A549 (cell line): ENCODE measurements at regions not wholly inside any gene's neighbourhood (a gene's known extent, or its start where the extent isn't known, plus 50 kb on each side); places are given as distances from the start of the nearest gene placed in this dataset.
A peak's percentile ranks its signal among the peaks of the same experiment; 100 is the strongest.

Experiments
- ATAC-seq, 2 experiments: fragments of 200-7000 bp in 1 of 2; fragments of >200 bp in 1 of 2; cut with Nextera tagmentation in 1 of 2; cut with Tn5 transposase in 1 of 2; 3 replicates each; pipeline versions ENCODE4 v1.8.0 to v1.9.1; 2018 to 2020; ENCODE audit warnings: mild to moderate bottlenecking in 1 of 2, moderate library complexity in 1 of 2
- CTCF ChIA-PET: fragments of 300-600 bp; sonication (Branson Sonifier 250); formaldehyde crosslinking; extraction: SDS; loops from one replicate; lab custom pipeline; 2021; ENCODE audit warnings: antibody characterized with exemption, inconsistent platforms; lab: Yijun Ruan, JAX
- POLR2A ChIA-PET: fragments of 350-600 bp; formaldehyde crosslinking; extraction: SDS; loops from one replicate; lab custom pipeline; 2021; ENCODE audit warnings: antibody characterized with exemption, inconsistent platforms; lab: Yijun Ruan, JAX
- DNase-seq, 2 experiments: peaks; one replicate each; pipeline versions ENCODE4 v3.0.0 to v3.0.0-alpha.2; 2011 to 2016; ENCODE audit warnings: low read depth in 1 of 2, low spot score in 1 of 2
- FAIRE-seq: peaks from 2 replicates; lab custom pipeline; 2011; peaks lifted over from hg19 to GRCh38; lab: Jason Lieb, UNC
- H3K27ac ChIP-seq, 2 experiments: fragments of >200 bp; sonication (Bioruptor Twin); formaldehyde crosslinking; 3 replicates each; pipeline ENCODE4 v1.5.1; 2016 to 2017
- H3K4me1 ChIP-seq: fragments of >200 bp; sonication (Bioruptor Twin); formaldehyde crosslinking; 3 replicates; pipeline ENCODE4 v1.6.1; 2016
- H3K4me2 ChIP-seq: fragments of >200 bp; sonication (Bioruptor Twin); formaldehyde crosslinking; 3 replicates; pipeline ENCODE4 v1.6.1; 2016
- H3K4me3 ChIP-seq: fragments of >200 bp; sonication (Bioruptor Twin); formaldehyde crosslinking; 3 replicates; pipeline ENCODE4 v1.5.1; 2016
- H3K9me3 ChIP-seq: fragments of >200 bp; sonication (Bioruptor Twin); formaldehyde crosslinking; 3 replicates; pipeline ENCODE4 v1.6.1; 2016
- ATOH8 ChIP-seq: fragments of 250-450 bp; sonication (Bioruptor Pico); IDR thresholded peaks from 2 replicates; pipeline ENCODE4 v1.5.0; 2020; ENCODE audit warnings: low read depth, mild to moderate bottlenecking, moderate library complexity
- BHLHE40 ChIP-seq: IDR thresholded peaks from 2 replicates; pipeline ENCODE4 v1.6.1; 2012; ENCODE audit warnings: low read depth, low read length, inconsistent platforms
- CBX8 ChIP-seq: fragments of 200-600 bp; sonication (generic); IDR thresholded peaks from 2 replicates; pipeline ENCODE4 v1.6.1; 2016
- CEBPB ChIP-seq, 2 experiments: fragments of >200 bp in 1 of 2; sonication (Bioruptor Twin) in 1 of 2; formaldehyde crosslinking in 1 of 2; IDR thresholded peaks; 2 replicates each; pipeline ENCODE4 v1.6.1; 2012 to 2016
- CHD4 ChIP-seq: fragments of 200-600 bp; sonication (generic); IDR thresholded peaks from 2 replicates; pipeline ENCODE4 v1.6.1; 2016; ENCODE audit warnings: antibody characterized with exemption, mild to moderate bottlenecking, borderline replicate concordance
- E2F6 ChIP-seq: IDR thresholded peaks from 2 replicates; pipeline ENCODE4 v1.6.1; 2012; ENCODE audit warnings: low read depth, borderline replicate concordance
- EP300 ChIP-seq, 2 experiments: fragments of >200 bp; sonication (Bioruptor Twin); formaldehyde crosslinking; IDR thresholded peaks; 2 replicates in 1 of 2; 3 replicates in 1 of 2; pipeline ENCODE4 v1.6.1; 2016 to 2017
- FOSL2 ChIP-seq, 2 experiments: fragments of 450-650 bp in 1 of 2; fragments of >200 bp in 1 of 2; sonication (Bioruptor Twin) in 1 of 2; formaldehyde crosslinking; IDR thresholded peaks; 2 replicates each; pipeline versions ENCODE4 v1.5.0 to v1.6.1; 2016 to 2020; ENCODE audit warnings: mild to moderate bottlenecking in 1 of 2, moderate library complexity in 1 of 2
- FOXS1 ChIP-seq: fragments of 250-450 bp; sonication (Bioruptor Pico); IDR thresholded peaks from 2 replicates; pipeline ENCODE4 v1.5.0; 2020; ENCODE audit warnings: mild to moderate bottlenecking, moderate library complexity
- HDAC2 ChIP-seq: fragments of 200-600 bp; sonication (generic); IDR thresholded peaks from 2 replicates; pipeline ENCODE4 v1.6.1; 2016
- HES2 ChIP-seq: fragments of >200 bp; sonication (Bioruptor Twin); formaldehyde crosslinking; IDR thresholded peaks from 2 replicates; pipeline ENCODE4 v1.6.1; 2016
- HOXB13 ChIP-seq: fragments of 250-450 bp; sonication (Bioruptor Pico); IDR thresholded peaks from 2 replicates; pipeline ENCODE4 v1.5.0; 2020; ENCODE audit warnings: low read depth, mild to moderate bottlenecking, moderate library complexity
- HOXB5 ChIP-seq: fragments of 250-450 bp; sonication (Bioruptor Pico); IDR thresholded peaks from 2 replicates; pipeline ENCODE4 v1.5.0; 2020; ENCODE audit warnings: mild to moderate bottlenecking, moderate library complexity
- KDM1A ChIP-seq: fragments of 200-600 bp; sonication (generic); IDR thresholded peaks from 2 replicates; pipeline ENCODE4 v1.6.1; 2016; ENCODE audit warnings: low read depth, mild to moderate bottlenecking
- KDM5A ChIP-seq: fragments of 200-600 bp; sonication (generic); IDR thresholded peaks from 2 replicates; pipeline ENCODE4 v1.6.1; 2016; ENCODE audit warnings: antibody characterized with exemption, mild to moderate bottlenecking
- MAX ChIP-seq: IDR thresholded peaks from 2 replicates; pipeline ENCODE4 v1.6.1; 2012
- MYC ChIP-seq: IDR thresholded peaks from 2 replicates; pipeline ENCODE4 v1.6.1; 2012; ENCODE audit warnings: mild to moderate bottlenecking, inconsistent platforms, low read length, improper control_type of control experiment, borderline replicate concordance
- NFE2L2 ChIP-seq: fragments of 150-350 bp; conservative IDR thresholded peaks from 2 replicates; pipeline ENCODE4 v1.6.1; 2014; ENCODE audit warnings: low read length
- NPAS2 ChIP-seq: fragments of 250-450 bp; sonication (Bioruptor Pico); IDR thresholded peaks from 2 replicates; pipeline ENCODE4 v1.8.0; 2022; ENCODE audit warnings: mild to moderate bottlenecking, moderate library complexity, borderline replicate concordance
- NR3C1 ChIP-seq: fragments of >200 bp; sonication (Bioruptor Twin); formaldehyde crosslinking; IDR thresholded peaks from 3 replicates; pipeline ENCODE4 v1.6.1; 2017
- POLR2A ChIP-seq: IDR thresholded peaks from 2 replicates; pipeline ENCODE4 v1.6.1; 2012; ENCODE audit warnings: mild to moderate bottlenecking, low read length
- POLR2AphosphoS2 ChIP-seq: conservative IDR thresholded peaks from 2 replicates; pipeline ENCODE4 v1.6.1; 2012; ENCODE audit warnings: low read length, improper control_type of control experiment, inconsistent platforms
- RAD21 ChIP-seq, 2 experiments: fragments of >200 bp in 1 of 2; sonication (Bioruptor Twin) in 1 of 2; formaldehyde crosslinking in 1 of 2; IDR thresholded peaks in 1 of 2; conservative IDR thresholded peaks in 1 of 2; 2 replicates in 1 of 2; 3 replicates in 1 of 2; pipeline ENCODE4 v1.6.1; 2012 to 2018; ENCODE audit warnings: inconsistent platforms in 1 of 2
- RARB ChIP-seq: fragments of 250-450 bp; sonication (Bioruptor Pico); IDR thresholded peaks from 2 replicates; pipeline ENCODE4 v1.8.0; 2021; ENCODE audit warnings: mild to moderate bottlenecking, moderate library complexity
- REST ChIP-seq: fragments of 200-600 bp; sonication (generic); IDR thresholded peaks from 2 replicates; pipeline ENCODE4 v1.6.1; 2016; ENCODE audit warnings: antibody characterized with exemption, mild to moderate bottlenecking, moderate library complexity
- SREBF2 ChIP-seq: fragments of 450-650 bp; IDR thresholded peaks from 2 replicates; pipeline ENCODE4 v1.6.1; 2014; ENCODE audit warnings: mild to moderate bottlenecking, moderate library complexity
- USF2 ChIP-seq: fragments of 450-650 bp; IDR thresholded peaks from 2 replicates; pipeline ENCODE4 v1.6.1; 2014; ENCODE audit warnings: antibody characterized with exemption
- ZC3H11A ChIP-seq: fragments of 450-650 bp; IDR thresholded peaks from 2 replicates; pipeline ENCODE4 v1.6.1; 2014; ENCODE audit warnings: antibody characterized with exemption, mild to moderate bottlenecking
- WGBS: methylation state at CpG from one replicate; pipeline ENCODE4 v1.1.6; 2017; ENCODE audit errors: missing lambda C conversion rate; 5-methylcytosine and 5-hydroxymethylcytosine counted together

- H3K27ac ChIP-seq: peak overlapping the region; percentile 79 to 82
- DNase-seq (no peak), ATAC-seq (no peak), FAIRE-seq (no peak)
- H3K9me3 ChIP-seq: no peaks in the 10 kb centered on the region
- TF ChIP-seq NPAS2: no peak
- TF ChIP-seq HOXB13: no peak
- no peak for TF ChIP-seq CBX8
- TF ChIP-seq HES2: no peak
- no peak for TF ChIP-seq FOXS1 (CRISPR knock-in tag)
- no peak for TF ChIP-seq USF2
- no peak for TF ChIP-seq RARB
- no peak for TF ChIP-seq CHD4
- TF ChIP-seq MYC: no peak
- no peak for TF ChIP-seq NFE2L2
- TF ChIP-seq SREBF2: no peak
- TF ChIP-seq BHLHE40: no peak
- no peak for TF ChIP-seq CEBPB (IDR thresholded peaks at IDR 0.05)
- TF ChIP-seq FOSL2 (IDR thresholded peaks at IDR 0.05): no peak
- no peak for TF ChIP-seq FOSL2 (CRISPR knock-in tag; IDR thresholded peaks at IDR 0.05)
- TF ChIP-seq ATOH8 (CRISPR knock-in tag): no peak
- TF ChIP-seq KDM5A: no peak
- H3K4me3 ChIP-seq: no peak overlapping the region
- ChIA-PET POLR2A (no interaction called here), CTCF (no interaction called here)
- H3K4me1 ChIP-seq: peaks cover 69% of the 10 kb centered on the region
- no peak overlapping the region; the same call in 2 of the 3 replicates for H3K4me2 ChIP-seq
These were observed 205.3 kb downstream of the DEPDC1B start for GRCh38 chr5:60494635-60495034.

GRCh38 chr5:60494144-60494543 is 205.8 kb downstream of the DEPDC1B start:
- WGBS: 71% methylated on average over 3 of the region's 3 CpGs
- ATAC-seq (peak; percentile 25 to 36; a peak in 4 of 6 replicates), DNase-seq (no peak), FAIRE-seq (no peak)
- Histone ChIP-seq H3K27ac (peak overlapping the region; percentile 79 to 82), H3K4me1 (peaks cover 74% of the 10 kb centered on the region), H3K4me2 (peak overlapping the region; percentile 41; the same call in 2 of the 3 replicates), H3K9me3 (no peaks in the 10 kb centered on the region), H3K4me3 (no peak overlapping the region)
- ChIA-PET CTCF (no interaction called here), POLR2A (no interaction called here)
- TF ChIP-seq ZC3H11A: no peak
- no peak for TF ChIP-seq E2F6
- TF ChIP-seq POLR2A: no peak
- no peak for TF ChIP-seq NR3C1
- TF ChIP-seq RARB: no peak
- no peak for TF ChIP-seq EP300 (IDR thresholded peaks at IDR 0.05)
- TF ChIP-seq POLR2AphosphoS2: no peak
- no peak for TF ChIP-seq KDM1A
- TF ChIP-seq REST: no peak
- TF ChIP-seq MAX: no peak
- TF ChIP-seq HDAC2: no peak
- TF ChIP-seq RAD21 (conservative IDR thresholded peaks at IDR 0.05 in 1 of 2, IDR thresholded peaks at IDR 0.05 in 1 of 2): no peak
- no peak for TF ChIP-seq CBX8
- no peak for TF ChIP-seq HOXB5 (CRISPR knock-in tag)
